ENCODE measurements at regions not wholly inside any gene's neighbourhood (a gene's known extent, or its start where the extent isn't known, plus 50 kb on each side); places are given as distances from the start of the nearest gene placed in this dataset.

GRCh38 chr11:116335891-116336290, 436.9 kb downstream of the BUD13 start:
- Histone ChIP-seq H3K9me3 (ENCODE audit: control insufficient read depth in 2 of 3, insufficient read depth in 1 of 3, low read length in 3 of 3) (peaks cover 0 to 9% (median 0%) of the 10 kb centered on the region in 3 donors), H3K27ac (ENCODE audit: low read depth in 2 of 2, low read length in 2 of 2) (no peak overlapping the region), H3K4me1 (ENCODE audit: control insufficient read depth in 2 of 3, insufficient read depth in 2 of 3, low read depth in 1 of 3, low read length in 3 of 3) (no peaks in the 10 kb centered on the region), H3K4me3 (ENCODE audit: low read length in 3 of 3) (no peak overlapping the region), H3K9ac (ENCODE audit: low read length in 3 of 3) (no peak overlapping the region), H3K27me3 (ENCODE audit: control insufficient read depth, insufficient read depth, low read length) (no peaks in the 10 kb centered on the region), H3K36me3 (ENCODE audit: control insufficient read depth in 2 of 3, insufficient read depth in 3 of 3, low read length in 3 of 3) (no peaks in the 10 kb centered on the region)
- TF ChIP-seq CTCF (IDR thresholded peaks at IDR 0.05; ENCODE audit: borderline replicate concordance, extremely low read depth, insufficient read depth): no peak
- intact Hi-C loops (cut with DNase I): no loop called here
- DNase-seq: peak in 1 of 5 donors; percentile 11
- FAIRE-seq: no peak

DNA sequence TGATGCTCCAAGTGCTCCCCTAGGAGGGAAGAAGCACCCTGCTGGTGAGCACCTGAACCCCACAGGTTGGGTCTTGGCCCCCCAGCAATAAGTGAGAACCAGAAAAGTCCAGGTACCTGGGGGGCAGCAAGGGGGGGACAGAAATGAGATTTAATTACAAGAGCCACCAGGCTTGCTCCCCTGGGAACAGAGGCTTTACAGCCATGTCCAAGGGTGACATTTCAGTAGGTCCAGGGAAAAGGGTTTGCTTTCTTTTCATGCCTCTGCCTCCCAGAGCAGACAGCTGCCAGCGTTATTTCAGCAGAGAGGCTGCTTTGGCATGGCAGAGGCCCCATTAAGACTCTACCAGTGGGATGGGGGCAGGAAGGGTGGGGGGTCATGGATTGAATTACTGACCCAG, 437.7 kb downstream of the BUD13 start:
- peaks cover 0 to 9% (median 0%) of the 10 kb centered on the region in 3 donors for H3K9me3 ChIP-seq (ENCODE audit: control insufficient read depth in 2 of 3, insufficient read depth in 1 of 3, low read length in 3 of 3)
- no peaks in the 10 kb centered on the region for H3K36me3 ChIP-seq (ENCODE audit: control insufficient read depth in 2 of 3, insufficient read depth in 3 of 3, low read length in 3 of 3)
- no peak overlapping the region for H3K27ac ChIP-seq (ENCODE audit: low read depth in 2 of 2, low read length in 2 of 2)
- H3K4me1 ChIP-seq (ENCODE audit: control insufficient read depth in 2 of 3, insufficient read depth in 2 of 3, low read depth in 1 of 3, low read length in 3 of 3): no peaks in the 10 kb centered on the region
- TF ChIP-seq CTCF (IDR thresholded peaks at IDR 0.05; ENCODE audit: borderline replicate concordance, extremely low read depth, insufficient read depth): no peak
- no peak overlapping the region for H3K4me3 ChIP-seq (ENCODE audit: low read length in 3 of 3)
- H3K9ac ChIP-seq (ENCODE audit: low read length in 3 of 3): no peak overlapping the region
- DNase-seq: peak in 3 of 5 donors; percentile 18 to 48 (median 38)
- FAIRE-seq: no peak
- intact Hi-C loops (cut with DNase I): no loop called here
- no peaks in the 10 kb centered on the region for H3K27me3 ChIP-seq (ENCODE audit: control insufficient read depth, insufficient read depth, low read length)

- intact Hi-C loops (cut with DNase I): no loop called here
- Histone ChIP-seq H3K9me3 (ENCODE audit: control insufficient read depth in 2 of 3, insufficient read depth in 1 of 3, low read length in 3 of 3) (peaks cover 0 to 9% (median 0%) of the 10 kb centered on the region in 3 donors), H3K36me3 (ENCODE audit: control insufficient read depth in 2 of 3, insufficient read depth in 3 of 3, low read length in 3 of 3) (no peaks in the 10 kb centered on the region), H3K4me3 (ENCODE audit: low read length in 3 of 3) (no peak overlapping the region), H3K27ac (ENCODE audit: low read depth in 2 of 2, low read length in 2 of 2) (no peak overlapping the region), H3K27me3 (ENCODE audit: control insufficient read depth, insufficient read depth, low read length) (no peaks in the 10 kb centered on the region), H3K4me1 (ENCODE audit: control insufficient read depth in 2 of 3, insufficient read depth in 2 of 3, low read depth in 1 of 3, low read length in 3 of 3) (no peaks in the 10 kb centered on the region), H3K9ac (ENCODE audit: low read length in 3 of 3) (no peak overlapping the region)
- peak in 1 of 5 donors; percentile 13 for DNase-seq
- no peak for TF ChIP-seq CTCF (IDR thresholded peaks at IDR 0.05; ENCODE audit: borderline replicate concordance, extremely low read depth, insufficient read depth)
- FAIRE-seq: no peak
Observed at GRCh38 chr11:116334596-116334995, 438.2 kb downstream of the BUD13 start.

GRCh38 chr11:116333001-116333535, 439.7 kb downstream of the BUD13 start:
- Histone ChIP-seq H3K4me3 (ENCODE audit: low read length in 3 of 3) (no peak overlapping the region), H3K27ac (ENCODE audit: low read depth in 2 of 2, low read length in 2 of 2) (no peak overlapping the region), H3K27me3 (ENCODE audit: control insufficient read depth, insufficient read depth, low read length) (no peaks in the 10 kb centered on the region), H3K9me3 (ENCODE audit: control insufficient read depth in 2 of 3, insufficient read depth in 1 of 3, low read length in 3 of 3) (peaks cover 0 to 9% (median 0%) of the 10 kb centered on the region in 3 donors), H3K36me3 (ENCODE audit: control insufficient read depth in 2 of 3, insufficient read depth in 3 of 3, low read length in 3 of 3) (no peaks in the 10 kb centered on the region), H3K4me1 (ENCODE audit: control insufficient read depth in 2 of 3, insufficient read depth in 2 of 3, low read depth in 1 of 3, low read length in 3 of 3) (no peaks in the 10 kb centered on the region), H3K9ac (ENCODE audit: low read length in 3 of 3) (no peak overlapping the region)
- intact Hi-C loops (cut with DNase I): no loop called here
- FAIRE-seq: no peak
- peak in 1 of 5 donors; percentile 24 for DNase-seq
- TF ChIP-seq CTCF (IDR thresholded peaks at IDR 0.05; ENCODE audit: borderline replicate concordance, extremely low read depth, insufficient read depth): no peak
